PC-3 (cell line): ENCODE measurements at regions not wholly inside any gene's neighbourhood (a gene's known extent, or its start where the extent isn't known, plus 50 kb on each side); places are given as distances from the start of the nearest gene placed in this dataset.
"Not testable (repeated sequence)": the region's sequence is repeated elsewhere in the genome, so short reads cannot be mapped to it uniquely, and the experiment has no call there.

Source experiments
- ATAC-seq: fragments of 200-7000 bp; cut with Tn5 transposase; 2 replicates; pipeline ENCODE4 v1.9.1; 2020; ENCODE audit warnings: mild to moderate bottlenecking, moderate library complexity
- BruUV-seq: library from RNA; stranded (reverse); fragments of 400-500 nt; replicated peaks from 2 replicates; lab custom pipeline; 2021; lab: Mats Ljungman, UMichigan
- CTCF ChIA-PET: fragments of 300-600 bp; sonication (Branson Sonifier 250); formaldehyde crosslinking; loops from one replicate; lab custom pipeline; 2022; ENCODE audit warnings: antibody characterized with exemption; lab: Charles Lee
- POLR2A ChIA-PET: fragments of 300-600 bp; sonication (Branson Sonifier 250); formaldehyde crosslinking; loops from one replicate; lab custom pipeline; 2022; ENCODE audit warnings: antibody characterized with exemption; ENCODE audit not compliant: unreplicated experiment; lab: Charles Lee
- DNase-seq: peaks from one replicate; pipeline ENCODE4 v3.0.0-alpha.2; 2015
- H2AFZ ChIP-seq: fragments of 300-600 bp; sonication (generic); 2 replicates; pipeline ENCODE4 v1.6.0; 2016; ENCODE audit warnings: antibody characterized with exemption, low read length
- H3F3A ChIP-seq: fragments of 300-600 bp; sonication (generic); one replicate; pipeline ENCODE4 v1.6.0; 2017; ENCODE audit warnings: antibody characterized with exemption, low read length, control low read depth, mild to moderate bottlenecking; ENCODE audit not compliant: unreplicated experiment
- H3K27ac ChIP-seq: fragments of 300-600 bp; sonication (generic); 2 replicates; pipeline ENCODE4 v1.5.1; 2016; ENCODE audit warnings: mild to moderate bottlenecking, low read length
- H3K27me3 ChIP-seq: fragments of 300-600 bp; sonication (generic); 2 replicates; pipeline ENCODE4 v1.6.1; 2016; ENCODE audit warnings: low read length, mixed read lengths
- H3K36me3 ChIP-seq: fragments of 300-600 bp; sonication (generic); 2 replicates; pipeline ENCODE4 v1.6.1; 2016; ENCODE audit warnings: low read depth, mixed run types, low read length, mixed read lengths
- H3K4me1 ChIP-seq: fragments of 300-600 bp; sonication (generic); 2 replicates; pipeline ENCODE4 v1.5.1; 2016; ENCODE audit warnings: low read length; ENCODE audit not compliant: insufficient read depth
- H3K4me2 ChIP-seq: fragments of 300-600 bp; sonication (generic); 2 replicates; pipeline ENCODE4 v1.6.0; 2016; ENCODE audit warnings: low read length
- H3K4me3 ChIP-seq: fragments of 300-600 bp; sonication (generic); 2 replicates; pipeline ENCODE4 v1.5.1; 2016; ENCODE audit warnings: mild to moderate bottlenecking, low read length, mixed read lengths
- H3K79me2 ChIP-seq: fragments of 300-600 bp; sonication (generic); 2 replicates; pipeline ENCODE4 v1.6.1; 2017; ENCODE audit warnings: low read length, mixed read lengths
- H3K9ac ChIP-seq: fragments of 300-600 bp; sonication (generic); 2 replicates; pipeline ENCODE4 v1.6.0; 2016; ENCODE audit warnings: mild to moderate bottlenecking, low read length
- H3K9me2 ChIP-seq: fragments of 300-600 bp; sonication (generic); replicated peaks from 2 replicates; pipeline ENCODE4 v1.6.1; 2016; ENCODE audit warnings: mixed run types, low read length, mixed read lengths
- H3K9me3 ChIP-seq: fragments of 300-600 bp; sonication (generic); 2 replicates; pipeline ENCODE4 v1.6.1; 2016; ENCODE audit warnings: low read length, mixed read lengths
- H4K20me1 ChIP-seq: fragments of 300-600 bp; sonication (generic); 2 replicates; pipeline ENCODE4 v1.6.1; 2016; ENCODE audit warnings: low read length, mixed read lengths
- EZH2 ChIP-seq: fragments of 300-600 bp; sonication (generic); IDR thresholded peaks from one replicate; pipeline ENCODE4 v1.6.1; 2017; ENCODE audit warnings: antibody characterized with exemption, mild to moderate bottlenecking, low read length; ENCODE audit not compliant: unreplicated experiment
- EZH2phosphoT487 ChIP-seq: fragments of 300-600 bp; sonication (generic); IDR thresholded peaks from 2 replicates; pipeline ENCODE4 v1.6.1; 2018; ENCODE audit warnings: mild to moderate bottlenecking, antibody characterized with exemption, low read length, borderline replicate concordance
- intact Hi-C: fragments of 100-400 bp; cut with micrococcal nuclease; formaldehyde crosslinking; loops from 2 replicates; pipeline ENCODE4 v1.9.0; 2023
- TF ChIP-seq, protein P1 (sequence below): fragments of 300-600 bp; sonication (generic); conservative IDR thresholded peaks from 2 replicates; pipeline ENCODE4 v1.5.1; 2017; ENCODE audit warnings: antibody characterized with exemption, low read depth, mild to moderate bottlenecking, low read length

- TF ChIP-seq EZH2phosphoT487, result no peak
- TF ChIP-seq, protein P1, sequence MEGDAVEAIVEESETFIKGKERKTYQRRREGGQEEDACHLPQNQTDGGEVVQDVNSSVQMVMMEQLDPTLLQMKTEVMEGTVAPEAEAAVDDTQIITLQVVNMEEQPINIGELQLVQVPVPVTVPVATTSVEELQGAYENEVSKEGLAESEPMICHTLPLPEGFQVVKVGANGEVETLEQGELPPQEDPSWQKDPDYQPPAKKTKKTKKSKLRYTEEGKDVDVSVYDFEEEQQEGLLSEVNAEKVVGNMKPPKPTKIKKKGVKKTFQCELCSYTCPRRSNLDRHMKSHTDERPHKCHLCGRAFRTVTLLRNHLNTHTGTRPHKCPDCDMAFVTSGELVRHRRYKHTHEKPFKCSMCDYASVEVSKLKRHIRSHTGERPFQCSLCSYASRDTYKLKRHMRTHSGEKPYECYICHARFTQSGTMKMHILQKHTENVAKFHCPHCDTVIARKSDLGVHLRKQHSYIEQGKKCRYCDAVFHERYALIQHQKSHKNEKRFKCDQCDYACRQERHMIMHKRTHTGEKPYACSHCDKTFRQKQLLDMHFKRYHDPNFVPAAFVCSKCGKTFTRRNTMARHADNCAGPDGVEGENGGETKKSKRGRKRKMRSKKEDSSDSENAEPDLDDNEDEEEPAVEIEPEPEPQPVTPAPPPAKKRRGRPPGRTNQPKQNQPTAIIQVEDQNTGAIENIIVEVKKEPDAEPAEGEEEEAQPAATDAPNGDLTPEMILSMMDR, result peak; percentile 50
- H3K36me3 ChIP-seq, result no peaks in the 10 kb centered on the region
- no peaks in the 10 kb centered on the region for H3K79me2 ChIP-seq
- H3K9me2 ChIP-seq, result no peaks in the 10 kb centered on the region
- ChIA-PET POLR2A (no interaction called here), CTCF (interaction anchor here (0.9 kb wide), 1 partner anchor 232 kb away, joined by 3 read pairs; no protein-coding TSS in a partner anchor)
- no peak overlapping the region for H3K4me2 ChIP-seq
- DNase-seq, result peak; percentile 40
- no peak overlapping the region for H3K9ac ChIP-seq
- no peak overlapping the region for H2AFZ ChIP-seq
- H3K9me3 ChIP-seq, result no peaks in the 10 kb centered on the region
- BruUV-seq, result no TSS peak
- H3K27ac ChIP-seq, result no peak overlapping the region
- intact Hi-C loops, result loop anchor here (2.0 to 10.0 kb wide), 2 partner anchors 311 to 323 kb away; no protein-coding TSS in a partner anchor
- no peaks in the 10 kb centered on the region for H4K20me1 ChIP-seq
- ATAC-seq, result peak; percentile 79
- no peaks in the 10 kb centered on the region for H3F3A ChIP-seq
- H3K4me3 ChIP-seq, result no peak overlapping the region
- H3K4me1 ChIP-seq, result no peaks in the 10 kb centered on the region
- no peaks in the 10 kb centered on the region for H3K27me3 ChIP-seq
Observed at GRCh38 chr18:66872277-66872676, 268.4 kb upstream of the CDH19 start.

DNA sequence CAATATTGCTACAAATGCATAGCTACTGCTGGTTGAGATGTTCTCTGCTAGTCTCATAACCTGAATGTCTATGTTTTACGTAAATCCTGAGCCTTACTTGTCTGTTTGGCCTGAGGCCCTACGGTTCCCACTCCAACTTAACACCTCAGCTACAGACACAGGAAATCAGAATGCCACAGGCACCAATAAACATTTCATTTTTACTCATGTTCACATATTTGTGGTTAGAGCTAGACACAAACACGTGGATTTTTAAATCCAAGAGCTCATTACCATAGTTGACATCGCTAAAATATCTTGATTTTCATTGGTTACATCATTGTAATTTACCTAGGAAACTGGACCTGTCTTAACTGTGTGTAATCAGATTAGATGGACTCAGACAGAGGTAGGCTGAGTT lies 263.8 kb upstream of the CDH19 start:
- Histone ChIP-seq H3K9ac (no peak overlapping the region), H3K4me3 (no peak overlapping the region), H3K36me3 (no peaks in the 10 kb centered on the region), H3K4me1 (no peaks in the 10 kb centered on the region), H3K4me2 (no peak overlapping the region), H3K9me3 (no peaks in the 10 kb centered on the region), H2AFZ (no peak overlapping the region), H3K27ac (no peak overlapping the region), H4K20me1 (no peaks in the 10 kb centered on the region), H3K79me2 (no peaks in the 10 kb centered on the region), H3K9me2 (no peaks in the 10 kb centered on the region), H3F3A (no peaks in the 10 kb centered on the region), H3K27me3 (no peaks in the 10 kb centered on the region)
- BruUV-seq, result no TSS peak
- ATAC-seq (peak; percentile 37; the same call in 1 of the 2 replicates), DNase-seq (peak; percentile 29)
- intact Hi-C loops, result no loop called here
- ChIA-PET POLR2A (interaction anchor here (0.5 kb wide), 1 partner anchor 691 kb away, joined by 4 read pairs; no protein-coding TSS in a partner anchor), CTCF (no interaction called here)
- TF ChIP-seq EZH2phosphoT487, result no peak
- no peak for TF ChIP-seq EZH2
- TF ChIP-seq, protein P1, result no peak

DNA sequence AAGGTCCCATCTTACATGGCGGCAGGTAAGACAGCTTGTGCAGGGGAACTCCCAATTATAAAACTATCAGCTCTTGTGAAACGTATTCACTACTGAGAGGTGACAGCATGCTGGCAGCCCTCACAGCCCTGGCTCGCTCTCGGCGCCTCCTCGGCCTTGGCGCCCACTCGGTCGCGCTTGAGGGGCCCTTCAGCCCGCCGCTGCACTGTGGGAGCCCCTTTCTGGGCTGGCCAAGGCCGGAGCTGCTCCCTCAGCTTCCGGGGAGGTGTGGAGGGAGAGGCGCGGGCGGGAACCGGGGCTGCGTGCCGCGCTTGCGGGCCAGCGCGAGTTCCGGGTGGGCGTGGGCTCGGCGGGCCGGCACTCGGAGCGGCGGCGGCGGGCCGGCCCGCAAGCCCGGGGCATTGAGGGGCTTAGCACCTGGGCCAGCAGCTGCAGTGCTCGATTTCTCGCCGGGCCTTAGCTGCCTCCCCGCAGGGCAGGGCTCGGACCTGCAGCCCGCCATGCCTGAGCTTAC lies 262.6 kb upstream of the CDH19 start:
- intact Hi-C loops, POLR2A ChIA-PET, H3K9me2 ChIP-seq, H3K79me2 ChIP-seq, DNase-seq, H4K20me1 ChIP-seq, H3K4me3 ChIP-seq, H2AFZ ChIP-seq, H3K9me3 ChIP-seq, H3K36me3 ChIP-seq, H3K27ac ChIP-seq, CTCF ChIA-PET, H3F3A ChIP-seq, H3K9ac ChIP-seq, ATAC-seq, H3K27me3 ChIP-seq, BruUV-seq, H3K4me2 ChIP-seq, H3K4me1 ChIP-seq: not testable (repeated sequence)
